Peyer's patch (tissue), 4 donors: ENCODE measurements at regions not wholly inside any gene's neighbourhood (a gene's known extent, or its start where the extent isn't known, plus 50 kb on each side); places are given as distances from the start of the nearest gene placed in this dataset.

Experiments used
- DNase-seq, 3 donors: peaks; one replicate each; pipeline ENCODE4 v3.0.0-alpha.2; 2017 to 2019
- H3K27ac ChIP-seq, 4 donors: fragments of 200-600 bp; sonication (generic); one replicate each; pipeline ENCODE4 v1.5.1; 2016 to 2019
- H3K27me3 ChIP-seq, 2 donors: fragments of 200-600 bp; sonication (generic); one replicate each; pipeline ENCODE4 v1.5.1; 2019
- H3K36me3 ChIP-seq, 3 donors: fragments of 200-600 bp; sonication (generic); one replicate each; pipeline ENCODE4 v1.5.1; 2016 to 2019
- H3K4me1 ChIP-seq, 4 donors: fragments of 200-600 bp; sonication (generic); one replicate each; pipeline ENCODE4 v1.5.1; 2016 to 2019
- H3K4me3 ChIP-seq, 4 donors: fragments of 200-600 bp; sonication (generic); 1 replicate in 3 of 4; 2 replicates in 1 of 4; pipeline ENCODE4 v1.5.1; 2016 to 2019; ENCODE audit warnings: mild to moderate bottlenecking in 1 of 4
- H3K9me3 ChIP-seq, 4 donors: fragments of 200-600 bp; sonication (generic); one replicate each; pipeline ENCODE4 v1.5.1; 2016 to 2019; ENCODE audit warnings: mild to moderate bottlenecking in 1 of 4
- CTCF ChIP-seq, 6 experiments: fragments of 450-650 bp in 4 of 6; fragments of 200-600 bp in 2 of 6; sonication (generic) in 1 of 6; IDR thresholded peaks; one replicate each; pipeline ENCODE4 v1.5.1; 2017 to 2019; ENCODE audit warnings: antibody characterized with exemption in 6 of 6, mild to moderate bottlenecking in 3 of 6, moderate library complexity in 1 of 6
- POLR2A ChIP-seq, 2 donors: fragments of 450-650 bp; IDR thresholded peaks; one replicate each; pipeline ENCODE4 v1.5.1; 2017; ENCODE audit warnings: antibody characterized with exemption in 2 of 2, mild to moderate bottlenecking in 2 of 2, moderate library complexity in 2 of 2

DNA sequence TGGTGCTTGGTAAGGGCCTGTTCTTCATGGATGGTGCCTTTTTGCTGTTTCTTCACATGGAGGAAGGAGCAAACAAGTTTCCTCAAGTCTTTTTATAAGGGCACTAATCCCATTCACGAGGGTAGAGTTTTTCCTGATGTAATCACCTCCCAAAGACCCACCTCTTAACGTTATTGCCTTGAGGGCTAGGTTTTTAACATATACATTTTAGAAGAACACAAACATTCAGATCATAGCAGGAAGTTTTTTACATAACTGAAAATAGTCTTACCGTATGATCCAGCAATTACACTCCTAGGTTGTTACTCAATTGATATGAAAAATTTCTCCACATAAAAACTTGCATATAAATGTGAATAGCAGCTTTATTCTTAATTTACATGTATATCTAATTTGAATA is 976.3 kb downstream of the DSC3 start:
- no peaks in the 10 kb centered on the region for H3K36me3 ChIP-seq
- H3K4me1 ChIP-seq, result no peaks in the 10 kb centered on the region
- H3K27ac ChIP-seq, result no peak overlapping the region
- no peaks in the 10 kb centered on the region for H3K9me3 ChIP-seq
- no peak for DNase-seq
- TF ChIP-seq CTCF (IDR thresholded peaks at IDR 0.05) (no peak), POLR2A (IDR thresholded peaks at IDR 0.05) (no peak)
- no peak overlapping the region for H3K4me3 ChIP-seq
- H3K27me3 ChIP-seq, result no peaks in the 10 kb centered on the region

DNA sequence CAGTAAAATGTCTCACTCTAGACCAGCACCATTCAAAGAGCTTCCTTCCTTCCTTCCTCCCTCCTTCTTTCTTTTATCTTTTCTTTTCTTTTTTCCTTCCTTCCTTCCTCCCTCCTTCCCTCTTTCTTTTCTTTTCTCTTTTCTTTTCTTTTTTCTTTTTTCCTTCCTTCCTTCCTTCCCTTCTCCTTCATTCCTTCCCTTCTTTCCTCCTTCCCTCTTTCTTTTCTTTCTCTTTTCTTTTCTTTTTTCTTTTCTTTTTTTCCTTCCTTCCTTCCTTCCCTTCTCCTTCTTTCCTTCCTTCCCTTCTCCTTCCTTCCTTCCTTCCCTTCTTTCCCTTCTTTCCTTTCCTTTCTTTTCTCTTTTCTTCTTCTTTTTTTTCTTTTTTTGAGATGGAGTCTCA is 985.1 kb downstream of the DSC3 start:
- Histone ChIP-seq H3K27ac (no peak overlapping the region), H3K36me3 (no peaks in the 10 kb centered on the region), H3K4me3 (no peak overlapping the region), H3K9me3 (peaks cover 0 to 3% (median 0%) of the 10 kb centered on the region in 4 donors), H3K4me1 (no peaks in the 10 kb centered on the region), H3K27me3 (no peaks in the 10 kb centered on the region)
- no peak for TF ChIP-seq CTCF (IDR thresholded peaks at IDR 0.05)
- no peak for TF ChIP-seq POLR2A (IDR thresholded peaks at IDR 0.05)
- DNase-seq, result no peak

DNA sequence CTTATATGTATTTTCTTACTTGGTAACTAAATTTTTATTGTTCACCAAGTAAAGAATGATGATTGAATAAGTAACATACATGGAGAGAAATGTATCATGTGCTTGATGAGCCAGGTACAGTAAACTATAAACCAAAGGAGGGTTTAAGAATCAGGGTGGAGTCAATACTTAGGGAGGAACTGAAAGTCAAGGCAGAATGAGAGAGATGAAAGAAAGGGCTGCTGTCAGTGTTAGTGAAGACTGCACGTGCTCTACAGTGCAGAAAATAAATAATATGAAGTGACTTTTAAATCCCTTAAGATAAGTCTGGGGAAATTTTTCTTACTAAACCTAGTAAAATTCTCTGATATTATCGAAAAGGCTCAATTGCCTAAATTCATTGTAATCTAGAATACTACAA is 986.0 kb downstream of the DSC3 start:
- peaks cover 0 to 3% (median 0%) of the 10 kb centered on the region in 4 donors for H3K9me3 ChIP-seq
- H3K4me1 ChIP-seq, result no peaks in the 10 kb centered on the region
- H3K36me3 ChIP-seq, result no peaks in the 10 kb centered on the region
- H3K27ac ChIP-seq, result no peak overlapping the region
- no peak overlapping the region for H3K4me3 ChIP-seq
- TF ChIP-seq POLR2A (IDR thresholded peaks at IDR 0.05), result no peak
- no peak for TF ChIP-seq CTCF (IDR thresholded peaks at IDR 0.05)
- no peak for DNase-seq
- H3K27me3 ChIP-seq, result no peaks in the 10 kb centered on the region

GRCh38 chr18:30044496-30044895 is 998.0 kb downstream of the DSC3 start:
- no peak for DNase-seq
- Histone ChIP-seq H3K4me1 (no peaks in the 10 kb centered on the region), H3K27ac (no peak overlapping the region), H3K36me3 (no peaks in the 10 kb centered on the region), H3K4me3 (no peak overlapping the region), H3K9me3 (no peaks in the 10 kb centered on the region), H3K27me3 (no peaks in the 10 kb centered on the region)
- no peak for TF ChIP-seq POLR2A (IDR thresholded peaks at IDR 0.05)
- no peak for TF ChIP-seq CTCF (IDR thresholded peaks at IDR 0.05)

DNA sequence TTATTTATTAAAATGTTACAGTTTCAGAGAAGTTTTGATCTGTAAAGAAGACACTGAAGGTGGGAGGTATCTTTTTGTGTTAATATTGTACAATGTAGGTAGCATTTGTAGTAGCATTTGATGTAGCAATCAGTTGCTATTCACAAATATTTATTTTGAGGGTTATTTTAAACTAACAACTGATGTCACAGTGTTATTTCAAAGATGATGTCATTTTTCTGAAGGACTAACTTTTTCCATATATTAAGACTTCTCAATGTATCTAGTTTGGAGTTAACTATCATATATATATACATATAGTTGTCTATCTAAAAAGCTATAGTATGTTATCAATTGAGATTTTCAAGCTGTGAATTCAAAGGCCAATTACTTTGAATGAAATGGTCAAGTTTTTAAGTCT is 1003.3 kb downstream of the DSC3 start:
- no peak for TF ChIP-seq CTCF (IDR thresholded peaks at IDR 0.05)
- no peak for TF ChIP-seq POLR2A (IDR thresholded peaks at IDR 0.05)
- no peaks in the 10 kb centered on the region for H3K36me3 ChIP-seq
- no peak for DNase-seq
- no peaks in the 10 kb centered on the region for H3K4me1 ChIP-seq
- no peaks in the 10 kb centered on the region for H3K27me3 ChIP-seq
- H3K27ac ChIP-seq, result no peak overlapping the region
- H3K4me3 ChIP-seq, result no peak overlapping the region
- no peaks in the 10 kb centered on the region for H3K9me3 ChIP-seq

DNA sequence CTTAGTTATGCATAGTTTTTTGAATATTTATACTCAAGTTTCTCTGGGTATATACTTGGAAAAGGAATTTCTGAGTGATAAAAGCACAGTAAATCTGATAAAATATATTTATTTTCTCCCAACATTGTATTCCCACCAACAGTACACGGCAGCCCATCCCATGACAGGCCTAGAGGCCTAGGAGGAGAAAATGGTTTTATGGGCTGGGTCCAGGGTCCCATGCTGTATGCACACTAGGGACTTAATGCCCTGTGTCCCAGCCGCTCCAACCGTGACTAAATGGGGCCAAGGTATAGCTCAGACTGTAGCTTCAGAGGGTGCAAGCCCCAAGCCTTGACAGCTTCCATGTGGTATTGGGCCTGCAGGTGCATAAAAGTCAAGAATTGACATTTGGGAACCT is 1007.7 kb downstream of the DSC3 start:
- H3K4me3 ChIP-seq, result no peak overlapping the region
- H3K27ac ChIP-seq, result no peak overlapping the region
- TF ChIP-seq POLR2A (IDR thresholded peaks at IDR 0.05), result no peak
- H3K4me1 ChIP-seq, result no peaks in the 10 kb centered on the region
- DNase-seq, result no peak
- no peaks in the 10 kb centered on the region for H3K27me3 ChIP-seq
- H3K36me3 ChIP-seq, result no peaks in the 10 kb centered on the region
- no peaks in the 10 kb centered on the region for H3K9me3 ChIP-seq
